K562 (cell line): ENCODE measurements at regions not wholly inside any gene's neighbourhood (a gene's known extent, or its start where the extent isn't known, plus 50 kb on each side); places are given as distances from the start of the nearest gene placed in this dataset.

ENCODE experiments used
- ATAC-seq: fragments of 200-7000 bp; cut with Tn5 transposase; 3 replicates; pipeline ENCODE4 v1.9.1; 2020; ENCODE audit warnings: moderate library complexity
- BruUV-seq: library from RNA; stranded (reverse); fragments of 400-500 nt; replicated peaks from 2 replicates; lab custom pipeline; 2021; lab: Mats Ljungman, UMichigan
- CTCF ChIA-PET: fragments of 300-600 bp; formaldehyde crosslinking; extraction: SDS; loops from one replicate; lab custom pipeline; 2021; ENCODE audit warnings: low intra/inter-chr PET ratio; lab: Yijun Ruan, JAX
- POLR2A ChIA-PET: fragments of 300-600, 350-650 bp; sonication (Branson Sonifier 250); formaldehyde crosslinking; extraction: SDS; loops from one replicate; lab custom pipeline; 2021; ENCODE audit warnings: antibody characterized with exemption, inconsistent platforms; lab: Yijun Ruan, JAX
- DNase-seq, 4 experiments: peaks; one replicate each; pipeline versions ENCODE4 v3.0.0 to v3.0.0-alpha.2; 2011 to 2018; ENCODE audit warnings: low spot score in 3 of 4, mixed read lengths in 3 of 4; ENCODE audit errors: extremely low read depth in 1 of 4
- FAIRE-seq: peaks from 2 replicates; lab custom pipeline; 2011; peaks lifted over from hg19 to GRCh38; lab: Jason Lieb, UNC
- H2AFZ ChIP-seq: 2 replicates; pipeline ENCODE4 v1.6.0; 2011; ENCODE audit warnings: low read depth, low read length, control low read depth, inconsistent platforms
- H3K27ac ChIP-seq: fragments of 200-600 bp; 3 replicates; pipeline ENCODE4 v1.8.0; 2011; ENCODE audit warnings: low read depth, mild to moderate bottlenecking, control low read depth, inconsistent platforms, low read length, moderate library complexity, mixed read lengths; ENCODE audit errors: extremely low read depth
- H3K27me3 ChIP-seq, 2 experiments: fragments of 300-600 bp in 1 of 2; 2 replicates in 1 of 2; 3 replicates in 1 of 2; pipeline versions ENCODE4 v1.6.0 to v1.8.0; 2011; ENCODE audit warnings: inconsistent platforms in 2 of 2, low read length in 2 of 2, mild to moderate bottlenecking in 1 of 2, mixed read lengths in 1 of 2, moderate library complexity in 1 of 2; ENCODE audit not compliant: control insufficient read depth in 2 of 2, insufficient read depth in 2 of 2
- H3K36me3 ChIP-seq: fragments of 300-600 bp; 3 replicates; pipeline ENCODE4 v1.8.0; 2011; ENCODE audit warnings: mild to moderate bottlenecking, low read length, inconsistent platforms; ENCODE audit not compliant: control insufficient read depth, insufficient read depth
- H3K4me1 ChIP-seq, 2 experiments: fragments of 200-600 bp in 1 of 2; replicated peaks in 1 of 2; 2 replicates in 1 of 2; 3 replicates in 1 of 2; pipeline versions ENCODE4 v1.5.1 to v1.8.0; 2011; ENCODE audit warnings: inconsistent platforms in 2 of 2, low read length in 2 of 2, mild to moderate bottlenecking in 1 of 2, mixed read lengths in 1 of 2, moderate library complexity in 1 of 2; ENCODE audit not compliant: control insufficient read depth in 2 of 2, insufficient read depth in 2 of 2
- H3K4me2 ChIP-seq: 2 replicates; pipeline ENCODE4 v1.6.1; 2011; ENCODE audit warnings: low read length, control low read depth, inconsistent platforms, mixed read lengths; ENCODE audit not compliant: insufficient read depth
- H3K4me3 ChIP-seq: fragments of 200-600 bp; sonication (generic), shearing (Covaris generic); 2 replicates; pipeline ENCODE4 v1.5.1; 2016; ENCODE audit warnings: control low read depth, inconsistent platforms
- H3K79me2 ChIP-seq: fragments of 200-600 bp; 3 replicates; pipeline ENCODE4 v1.8.0; 2011; ENCODE audit warnings: low read length, inconsistent platforms; ENCODE audit not compliant: control insufficient read depth, insufficient read depth
- H3K9ac ChIP-seq, 2 experiments: 2 replicates each; pipeline versions ENCODE4 v1.6.0 to v1.6.1; 2011; ENCODE audit warnings: low read depth in 2 of 2, low read length in 2 of 2, control low read depth in 1 of 2, inconsistent platforms in 1 of 2, mild to moderate bottlenecking in 1 of 2, mixed read lengths in 1 of 2; ENCODE audit not compliant: insufficient read depth in 1 of 2
- H3K9me1 ChIP-seq: one replicate; pipeline ENCODE4 v1.6.0; 2011; ENCODE audit warnings: inconsistent platforms, mild to moderate bottlenecking, low read length, moderate library complexity; ENCODE audit not compliant: control insufficient read depth, insufficient read depth
- H3K9me3 ChIP-seq: replicated peaks from 2 replicates; pipeline ENCODE4 v1.5.1; 2011; ENCODE audit warnings: low read depth, low read length, inconsistent platforms; ENCODE audit not compliant: control insufficient read depth, insufficient read depth
- H4K20me1 ChIP-seq: replicated peaks from 2 replicates; pipeline ENCODE4 v1.6.1; 2011; ENCODE audit warnings: low read length, inconsistent platforms, mixed read lengths; ENCODE audit not compliant: control insufficient read depth, insufficient read depth
- HDAC6 ChIP-seq: IDR thresholded peaks from 2 replicates; pipeline ENCODE4 v1.6.1; 2012; ENCODE audit warnings: low read depth, mild to moderate bottlenecking, control low read depth, inconsistent platforms, low read length, moderate library complexity
- LARP7 ChIP-seq: fragments of 450-650 bp; IDR thresholded peaks from 2 replicates; pipeline ENCODE4 v1.6.1; 2016
- USF2 ChIP-seq: sonication (generic); formaldehyde crosslinking; IDR thresholded peaks from 2 replicates; pipeline ENCODE4 v1.5.0; 2020; ENCODE audit warnings: missing genetic modification reagents
- ZBTB43 ChIP-seq: sonication (generic); formaldehyde crosslinking; IDR thresholded peaks from 2 replicates; pipeline ENCODE4 v1.8.0; 2023; ENCODE audit warnings: mild to moderate bottlenecking, missing genetic modification reagents
- ZNF766 ChIP-seq: fragments of 200-800 bp; sonication (Bioruptor generic); conservative IDR thresholded peaks from 2 replicates; pipeline ENCODE4 v1.6.1; 2016; ENCODE audit warnings: missing genetic modification characterization, missing compliant biosample characterization
- WGBS: fragments of 100-300 bp; shearing (Covaris generic); methylation state at CpG from one replicate; pipeline ENCODE4 v1.1.6; 2016; ENCODE audit warnings: low coverage, mixed read lengths; ENCODE audit not compliant: insufficient coverage; ENCODE audit errors: missing lambda C conversion rate; 5-methylcytosine and 5-hydroxymethylcytosine counted together
- in situ Hi-C: fragments of 300-500 bp; cut with MboI; formaldehyde crosslinking; loops from 4 replicates; pipeline ENCODE4 v1.15.0; 2018; ENCODE audit warnings: inconsistent platforms, mixed read lengths
- intact Hi-C: fragments of 100-400 bp; cut with micrococcal nuclease; formaldehyde crosslinking; loops from 2 replicates; pipeline ENCODE4 v1.14.2; 2022

- H3K79me2 ChIP-seq = no peaks in the 10 kb centered on the region
- no peak overlapping the region for H2AFZ ChIP-seq
- no peaks in the 10 kb centered on the region for H3K9me3 ChIP-seq
- FAIRE-seq = no peak
- no peak overlapping the region for H3K27ac ChIP-seq
- H3K9ac ChIP-seq = no peak overlapping the region
- H3K27me3 ChIP-seq = peaks cover 2 to 4% of the 10 kb centered on the region in 2 experiments; a peak in 1 of 5 replicates
- CTCF ChIA-PET = no interaction called here
- no peak overlapping the region for H3K4me2 ChIP-seq
- in situ Hi-C loops = no loop called here
- no peak for DNase-seq
- H3K4me3 ChIP-seq = no peak overlapping the region
- no peaks in the 10 kb centered on the region for H3K9me1 ChIP-seq
- POLR2A ChIA-PET = interaction anchor here (0.8 kb wide), 2 partner anchors 31 to 54 kb away, joined by 3 read pairs; no protein-coding TSS in a partner anchor
- no peaks in the 10 kb centered on the region for H3K36me3 ChIP-seq
- TF ChIP-seq LARP7 (no peak), ZBTB43 (CRISPR knock-in tag) (no peak), HDAC6 (no peak), USF2 (CRISPR knock-in tag) (no peak), ZNF766 (no peak)
- intact Hi-C loops = no loop called here
- ATAC-seq = no peak
- H3K4me1 ChIP-seq = no peaks in the 10 kb centered on the region
- 0 out of 2 replicates have a peak, but pooled peaks cover 4% of the 10 kb centered on the region for H4K20me1 ChIP-seq
- BruUV-seq = no TSS peak
- 0% methylated on average over 12 of the region's 12 CpGs for WGBS
Measured at GRCh38 chr1:178581351-178582303, 68.7 kb downstream of the TEX35 start.
